Lower leg skin (tissue), 4 donors: ENCODE measurements at regions not wholly inside any gene's neighbourhood (a gene's known extent, or its start where the extent isn't known, plus 50 kb on each side); places are given as distances from the start of the nearest gene placed in this dataset.
"Not testable (repeated sequence)": the region's sequence is repeated elsewhere in the genome, so short reads cannot be mapped to it uniquely, and the experiment has no call there.

Experiments used
- DNase-seq, 2 donors: peaks; one replicate each; pipeline ENCODE4 v3.0.0-alpha.2; 2019; ENCODE audit warnings: low spot score in 2 of 2
- H3K4me3 ChIP-seq: fragments of 200-600 bp; sonication (generic); 2 replicates; pipeline ENCODE4 v1.5.1; 2017; ENCODE audit warnings: mild to moderate bottlenecking, low read depth; ENCODE audit not compliant: poor library complexity, severe bottlenecking
- POLR2A ChIP-seq, 2 donors: fragments of 450-650 bp; IDR thresholded peaks; one replicate each; pipeline ENCODE4 v1.6.1; 2016 to 2017; ENCODE audit warnings: antibody characterized with exemption in 2 of 2, mild to moderate bottlenecking in 1 of 2, moderate library complexity in 1 of 2
- WGBS, 2 donors: methylation state at CpG; one replicate each; pipeline ENCODE4 v1.1.5; 2018; 5-methylcytosine and 5-hydroxymethylcytosine counted together
- intact Hi-C: fragments of 100-400 bp; cut with DNase I; formaldehyde crosslinking; loops from one replicate; pipeline ENCODE4 v1.15.0; 2023; ENCODE audit warnings: low total_unique reads
- TF ChIP-seq, protein P1 (sequence below), 3 donors: fragments of 450-650 bp; IDR thresholded peaks; one replicate each; pipeline ENCODE4 v1.5.1; 2016; ENCODE audit warnings: antibody characterized with exemption in 3 of 3, mild to moderate bottlenecking in 3 of 3, moderate library complexity in 2 of 3

DNA sequence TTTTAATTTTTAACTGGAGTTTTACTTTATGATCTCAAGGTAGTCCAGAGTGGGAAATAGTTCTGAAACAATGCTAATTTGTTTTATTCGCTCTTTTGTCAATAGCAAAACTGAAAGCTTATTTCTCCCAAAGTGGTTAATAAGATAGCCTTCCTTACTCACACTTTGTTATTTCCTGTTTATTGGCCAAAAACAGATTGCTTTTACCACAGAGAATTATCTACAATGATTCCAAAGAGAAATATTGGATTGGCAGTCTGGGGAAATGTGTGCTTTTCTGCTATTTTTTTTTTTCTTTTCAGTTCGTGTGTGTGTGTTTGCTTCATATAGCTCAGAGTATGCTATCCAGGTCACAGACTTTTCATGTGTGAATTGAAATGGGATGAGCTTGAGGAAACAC lies 756.7 kb upstream of the RGMB start:
- DNase-seq, result no peak
- no peak for TF ChIP-seq POLR2A (IDR thresholded peaks at IDR 0.05)
- TF ChIP-seq, protein P1, sequence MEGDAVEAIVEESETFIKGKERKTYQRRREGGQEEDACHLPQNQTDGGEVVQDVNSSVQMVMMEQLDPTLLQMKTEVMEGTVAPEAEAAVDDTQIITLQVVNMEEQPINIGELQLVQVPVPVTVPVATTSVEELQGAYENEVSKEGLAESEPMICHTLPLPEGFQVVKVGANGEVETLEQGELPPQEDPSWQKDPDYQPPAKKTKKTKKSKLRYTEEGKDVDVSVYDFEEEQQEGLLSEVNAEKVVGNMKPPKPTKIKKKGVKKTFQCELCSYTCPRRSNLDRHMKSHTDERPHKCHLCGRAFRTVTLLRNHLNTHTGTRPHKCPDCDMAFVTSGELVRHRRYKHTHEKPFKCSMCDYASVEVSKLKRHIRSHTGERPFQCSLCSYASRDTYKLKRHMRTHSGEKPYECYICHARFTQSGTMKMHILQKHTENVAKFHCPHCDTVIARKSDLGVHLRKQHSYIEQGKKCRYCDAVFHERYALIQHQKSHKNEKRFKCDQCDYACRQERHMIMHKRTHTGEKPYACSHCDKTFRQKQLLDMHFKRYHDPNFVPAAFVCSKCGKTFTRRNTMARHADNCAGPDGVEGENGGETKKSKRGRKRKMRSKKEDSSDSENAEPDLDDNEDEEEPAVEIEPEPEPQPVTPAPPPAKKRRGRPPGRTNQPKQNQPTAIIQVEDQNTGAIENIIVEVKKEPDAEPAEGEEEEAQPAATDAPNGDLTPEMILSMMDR (IDR thresholded peaks at IDR 0.05), result no peak
- intact Hi-C loops, result no loop called here
- no peak overlapping the region for H3K4me3 ChIP-seq
- WGBS, 2 donors, result 72 to 74% methylated on average over 2 of the region's 2 CpGs

DNA sequence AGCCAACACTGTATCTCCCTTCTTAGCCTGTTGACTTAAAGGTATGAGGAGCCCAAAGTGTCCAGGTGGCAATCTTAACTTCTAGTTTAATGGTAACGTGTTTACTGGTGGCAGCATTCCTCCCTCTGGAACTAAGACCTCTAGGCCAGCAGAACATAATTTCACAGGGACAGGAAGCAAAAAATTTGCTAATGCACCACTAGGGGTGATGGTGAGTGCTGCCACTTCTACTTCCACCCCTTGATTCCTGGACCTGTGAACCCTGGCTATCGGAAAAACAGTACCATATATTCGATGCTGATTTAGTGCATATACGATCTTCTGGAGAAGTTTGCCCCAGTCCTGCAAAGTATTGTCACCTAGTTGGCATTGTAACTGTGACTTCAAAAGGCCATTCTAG lies 743.2 kb upstream of the RGMB start:
- DNase-seq, H3K4me3 ChIP-seq, intact Hi-C loops: not testable (repeated sequence)
- 87 to 89% methylated on average over 4 of the region's 4 CpGs for WGBS, 2 donors

DNA sequence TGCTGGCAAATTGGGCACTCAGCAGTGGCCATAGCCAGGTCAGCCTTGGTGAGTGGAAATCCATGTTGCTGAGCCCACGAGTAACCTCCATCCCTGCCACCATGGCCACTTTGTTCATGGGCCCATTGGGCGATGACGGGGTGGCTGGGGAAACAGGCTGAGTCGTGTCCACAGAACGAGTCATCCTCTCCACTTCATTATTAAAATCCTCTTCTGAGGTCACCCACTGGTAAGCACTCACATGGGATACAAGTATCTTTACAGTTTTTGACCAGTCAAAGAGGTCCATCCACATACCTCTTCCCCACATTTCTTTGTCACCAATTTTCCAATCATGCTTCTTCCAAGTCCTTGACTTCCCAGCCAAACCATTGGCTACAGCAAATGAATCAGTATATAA lies 742.4 kb upstream of the RGMB start:
- intact Hi-C loops, H3K4me3 ChIP-seq, DNase-seq: not testable (repeated sequence)
- 75 to 77% methylated on average over 5 of the region's 5 CpGs for WGBS, 2 donors

DNA sequence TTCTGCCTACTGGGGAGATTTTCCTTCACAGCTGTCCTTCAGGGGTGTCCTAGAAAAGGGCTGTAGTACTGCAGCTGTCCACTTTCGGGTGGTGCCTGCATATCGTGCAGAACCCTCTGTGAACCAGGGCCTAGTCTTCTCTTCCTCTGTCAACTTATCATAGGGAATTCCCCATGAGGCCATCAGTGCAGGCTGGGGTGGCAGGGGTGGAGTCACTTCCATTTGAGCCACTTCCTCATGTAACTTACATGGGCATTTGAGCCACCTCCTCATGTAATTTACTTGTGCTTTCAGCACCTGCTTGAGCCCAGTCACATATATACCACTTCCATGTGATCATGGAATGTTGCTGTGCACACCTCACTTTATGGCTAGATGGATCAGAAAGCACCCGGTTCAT lies 742.0 kb upstream of the RGMB start:
- no peak overlapping the region for H3K4me3 ChIP-seq
- intact Hi-C loops, result no loop called here
- no peak for TF ChIP-seq POLR2A (IDR thresholded peaks at IDR 0.05)
- TF ChIP-seq, protein P1 (IDR thresholded peaks at IDR 0.05), result no peak
- no peak for DNase-seq
- 75 to 84% methylated on average over 3 of the region's 3 CpGs for WGBS, 2 donors

DNA sequence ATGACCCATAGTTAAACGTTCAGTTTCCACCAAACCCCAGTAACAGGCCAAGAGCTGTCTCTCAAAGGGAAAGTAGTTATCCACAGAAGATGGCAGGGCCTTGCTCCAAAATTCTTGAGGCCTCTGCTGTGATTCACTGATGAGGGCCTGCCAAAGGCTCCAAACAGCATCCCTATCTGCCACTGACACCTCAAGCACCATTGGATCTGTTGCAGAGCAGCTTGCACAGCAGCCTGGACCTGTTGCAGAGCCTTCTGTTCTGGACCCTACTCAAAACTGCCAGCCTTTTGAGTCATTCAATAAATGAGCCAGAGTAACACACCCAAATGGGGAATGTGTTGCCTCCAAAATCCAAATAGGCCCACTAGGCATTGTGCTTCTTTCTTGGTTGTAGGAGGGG lies 741.5 kb upstream of the RGMB start:
- no peak for DNase-seq
- TF ChIP-seq, protein P1 (IDR thresholded peaks at IDR 0.05), result no peak
- no peak for TF ChIP-seq POLR2A (IDR thresholded peaks at IDR 0.05)

DNA sequence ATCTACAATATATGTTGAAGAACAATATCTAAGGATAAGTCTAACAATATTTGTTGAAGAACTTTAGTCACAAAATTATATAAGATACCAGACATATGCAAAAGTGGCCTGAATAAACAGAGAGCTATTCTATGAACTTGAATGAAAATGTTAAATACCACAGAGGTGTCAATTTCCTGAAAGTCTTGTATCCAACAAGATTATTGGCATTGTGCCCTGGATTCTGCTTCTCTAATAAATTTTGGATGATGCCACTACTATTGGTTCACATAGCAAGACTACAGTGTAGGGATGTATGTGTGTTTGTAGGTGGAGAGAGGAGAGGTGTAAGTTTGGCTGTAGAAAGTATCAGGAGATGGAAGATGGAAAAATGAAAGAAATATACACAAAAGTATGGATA lies 731.8 kb upstream of the RGMB start:
- DNase-seq, result no peak
- no peak overlapping the region for H3K4me3 ChIP-seq
- TF ChIP-seq, protein P1 (IDR thresholded peaks at IDR 0.05), result no peak
- TF ChIP-seq POLR2A (IDR thresholded peaks at IDR 0.05), result no peak
- intact Hi-C loops, result no loop called here

More for the DNA sequence above, 741.5 kb upstream of the RGMB start:
- H3K4me3 ChIP-seq, result no peak overlapping the region
- 31 to 46% methylated on average over 1 of the region's 1 CpG for WGBS, 2 donors
- intact Hi-C loops, result no loop called here

DNA sequence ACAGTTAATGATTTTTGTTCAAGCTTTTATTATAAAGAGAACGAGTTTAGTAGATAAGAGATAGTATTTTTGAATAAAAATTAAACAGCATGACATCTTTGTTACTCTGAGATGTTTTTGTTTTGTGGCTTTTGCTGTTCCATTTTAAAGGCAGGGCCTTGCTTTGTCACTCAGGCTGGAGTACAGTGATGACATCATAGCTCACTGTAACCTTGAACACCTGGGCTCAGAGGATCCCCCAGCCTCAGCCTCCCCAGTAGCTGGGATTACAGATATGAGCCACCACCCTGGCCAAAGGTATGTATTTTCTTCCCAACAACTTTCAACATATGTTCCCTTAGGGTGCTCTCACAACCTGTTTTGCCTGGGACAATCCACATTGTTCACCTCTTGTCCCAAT lies 730.9 kb upstream of the RGMB start:
- intact Hi-C loops, result no loop called here
- DNase-seq, result no peak
- 60 to 68% methylated on average over 1 of the region's 1 CpG for WGBS, 2 donors
- TF ChIP-seq, protein P1 (IDR thresholded peaks at IDR 0.05), result no peak
- no peak for TF ChIP-seq POLR2A (IDR thresholded peaks at IDR 0.05)
- no peak overlapping the region for H3K4me3 ChIP-seq
